ENCODE measurements at regions not wholly inside any gene's neighbourhood (a gene's known extent, or its start where the extent isn't known, plus 50 kb on each side); places are given as distances from the start of the nearest gene placed in this dataset.
"Not testable (repeated sequence)": the region's sequence is repeated elsewhere in the genome, so short reads cannot be mapped to it uniquely, and the experiment has no call there.

DNA sequence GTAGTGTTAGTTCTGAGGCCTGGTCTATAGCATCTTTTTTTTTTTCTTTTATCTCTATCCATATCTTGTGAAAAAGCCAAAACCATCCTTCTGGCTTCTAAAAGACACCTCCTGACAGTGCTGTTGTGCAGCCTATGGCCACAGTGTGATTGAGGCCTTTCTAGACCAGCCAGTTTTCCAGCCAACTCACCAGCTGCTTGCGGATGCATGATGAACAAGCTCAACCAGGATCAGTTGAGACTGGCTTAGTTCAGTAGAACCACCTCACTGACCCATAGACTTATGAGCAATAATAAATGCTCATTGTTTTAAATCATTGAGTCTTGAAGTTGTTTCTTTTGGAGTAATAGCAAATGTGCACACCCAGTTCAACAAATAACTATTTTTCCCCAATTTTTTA, 296.9 kb downstream of the FAM170A start:
- H3K9me3 ChIP-seq: no peaks in the 10 kb centered on the region
- H3K4me3 ChIP-seq: no peak overlapping the region
- H3K27me3 ChIP-seq: no peaks in the 10 kb centered on the region
- no peaks in the 10 kb centered on the region for H3K36me3 ChIP-seq
- no peak for DNase-seq

DNA sequence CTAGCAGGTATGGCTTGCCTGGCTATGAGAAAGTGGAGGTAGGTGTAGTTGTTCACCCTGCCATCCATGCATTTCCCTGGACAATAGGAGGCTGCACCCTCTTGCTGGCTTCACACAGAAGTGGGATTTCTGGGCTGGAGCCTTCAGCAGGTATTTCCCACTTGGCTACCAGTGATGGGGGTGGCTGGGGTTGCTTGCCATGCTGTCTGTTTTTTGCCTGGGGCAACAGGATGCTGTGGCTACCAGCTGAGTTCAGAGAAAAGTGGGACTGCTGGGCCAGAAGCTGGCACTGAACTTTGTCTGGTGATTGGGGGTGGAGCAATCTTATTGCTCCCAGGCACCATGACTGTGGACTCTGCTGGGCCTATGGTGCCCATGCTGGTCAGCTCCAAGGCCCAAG, 299.6 kb downstream of the FAM170A start:
- Histone ChIP-seq H3K27me3 (no peaks in the 10 kb centered on the region), H3K36me3 (no peaks in the 10 kb centered on the region), H3K9me3 (no peaks in the 10 kb centered on the region), H3K4me3 (no peak overlapping the region)
- DNase-seq: no peak

DNA sequence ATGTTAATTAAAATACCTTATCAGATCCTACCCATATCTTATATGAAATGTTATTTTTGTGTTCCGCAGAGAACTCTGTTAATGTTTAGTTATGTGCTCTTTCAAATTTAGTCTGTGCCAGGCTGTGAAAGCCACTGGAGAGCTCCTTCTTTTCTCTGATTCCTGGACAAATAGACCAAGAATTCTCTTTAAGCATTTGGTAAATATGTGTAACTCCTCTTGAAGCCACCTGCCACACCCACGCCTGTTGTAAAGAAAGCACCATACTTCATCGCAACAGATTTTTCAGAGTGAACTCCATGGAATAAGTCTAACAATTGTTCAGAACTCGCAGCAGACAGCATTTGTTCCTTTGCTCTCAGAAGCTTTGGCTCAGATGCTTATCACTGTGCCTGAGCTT, 301.1 kb downstream of the FAM170A start:
- no peak for DNase-seq
- Histone ChIP-seq H3K4me3 (no peak overlapping the region), H3K9me3 (no peaks in the 10 kb centered on the region), H3K36me3 (no peaks in the 10 kb centered on the region), H3K27me3 (no peaks in the 10 kb centered on the region)

DNA sequence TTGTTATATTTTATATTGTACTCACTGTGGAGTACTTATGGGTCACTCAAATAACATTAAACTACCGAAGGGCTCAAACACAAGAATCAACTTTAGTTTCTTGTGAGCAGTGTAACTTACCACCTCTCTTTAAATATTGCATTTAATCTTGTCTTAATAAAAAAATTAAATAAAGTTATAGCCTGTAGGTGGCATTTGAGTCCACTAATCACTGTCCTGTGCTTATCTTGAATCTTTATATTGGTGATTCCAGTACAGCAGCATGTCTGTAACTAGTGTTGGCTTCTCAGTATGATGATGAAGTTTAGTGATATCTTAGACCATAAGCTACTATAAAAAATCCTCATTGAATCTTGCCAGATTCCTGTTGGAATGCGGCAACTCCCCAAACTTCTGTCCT, 313.8 kb downstream of the FAM170A start:
- no peak for DNase-seq
- no peak overlapping the region for H3K4me3 ChIP-seq
- no peaks in the 10 kb centered on the region for H3K27me3 ChIP-seq
- no peaks in the 10 kb centered on the region for H3K36me3 ChIP-seq
- no peaks in the 10 kb centered on the region for H3K9me3 ChIP-seq

DNA sequence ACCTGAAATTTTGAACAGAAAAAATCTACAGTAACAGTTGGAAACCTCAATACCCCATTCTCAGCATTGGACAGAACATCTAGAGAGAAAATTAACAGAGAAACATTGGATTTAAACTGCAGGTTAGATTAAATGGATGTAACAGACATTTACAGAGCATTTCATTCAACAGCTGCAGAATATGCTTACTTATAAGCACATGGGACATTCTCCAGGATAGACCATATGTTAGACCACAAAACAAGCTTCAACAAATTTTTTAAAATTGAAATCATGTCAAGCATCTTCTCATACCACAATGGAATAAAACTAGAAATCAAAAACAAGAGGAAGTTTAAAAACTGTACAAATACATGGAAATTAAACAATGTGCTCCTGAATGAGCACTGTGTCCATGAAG, 316.3 kb downstream of the FAM170A start:
- H3K9me3 ChIP-seq: no peaks in the 10 kb centered on the region
- no peaks in the 10 kb centered on the region for H3K36me3 ChIP-seq
- no peaks in the 10 kb centered on the region for H3K27me3 ChIP-seq
- DNase-seq: no peak
- H3K4me3 ChIP-seq: no peak overlapping the region

DNA sequence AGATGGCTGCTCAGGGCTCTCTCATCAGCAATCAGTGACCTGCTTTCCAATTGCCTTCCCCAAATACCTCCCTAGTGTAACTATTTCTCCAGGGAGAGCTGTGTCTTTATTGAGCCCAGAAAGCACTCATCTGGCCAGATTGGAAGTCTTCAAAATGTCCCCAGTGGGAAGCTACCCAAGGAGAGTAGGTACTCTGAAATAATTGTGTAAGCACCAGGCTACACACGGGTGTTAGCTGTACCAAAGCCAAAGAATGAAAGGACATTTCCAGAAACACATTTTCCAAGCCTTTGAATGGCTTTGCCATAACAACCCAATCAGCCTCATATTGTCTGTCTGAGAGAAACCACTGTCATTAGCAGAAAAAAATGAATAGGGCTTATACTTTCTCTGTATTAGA, 318.8 kb downstream of the FAM170A start:
- Histone ChIP-seq H3K27me3 (no peaks in the 10 kb centered on the region), H3K9me3 (no peaks in the 10 kb centered on the region), H3K36me3 (no peaks in the 10 kb centered on the region), H3K4me3 (no peak overlapping the region)
- no peak for DNase-seq

DNA sequence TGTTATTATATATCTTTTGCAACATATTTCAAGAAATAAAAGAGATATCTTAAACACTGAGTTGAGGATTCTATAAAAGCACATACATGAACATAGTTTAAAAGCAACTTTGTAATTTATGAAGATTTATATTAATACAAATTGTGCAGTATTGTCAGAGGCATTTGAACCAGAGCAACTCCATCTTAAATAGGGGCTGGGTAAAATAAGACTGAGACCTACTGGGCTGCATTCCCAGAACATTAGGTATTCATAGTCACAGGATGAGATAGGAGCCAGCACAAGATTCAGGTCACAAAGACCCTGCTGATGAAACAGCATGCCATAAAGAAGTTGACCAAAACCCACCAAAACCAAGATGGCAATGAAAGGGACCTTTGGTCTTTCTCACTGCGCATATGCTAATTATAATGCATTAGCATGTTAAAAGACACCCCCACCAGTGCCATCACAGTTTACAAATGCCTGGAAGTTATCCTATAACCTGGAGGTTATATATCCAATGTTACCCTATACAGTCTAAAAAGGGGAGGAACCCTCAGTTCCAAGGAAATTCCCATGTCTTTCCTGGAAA, 320.2 kb downstream of the FAM170A start:
- Histone ChIP-seq H3K36me3 (no peaks in the 10 kb centered on the region), H3K27me3 (no peaks in the 10 kb centered on the region), H3K4me3 (no peak overlapping the region), H3K9me3 (no peaks in the 10 kb centered on the region)
- DNase-seq: no peak

DNA sequence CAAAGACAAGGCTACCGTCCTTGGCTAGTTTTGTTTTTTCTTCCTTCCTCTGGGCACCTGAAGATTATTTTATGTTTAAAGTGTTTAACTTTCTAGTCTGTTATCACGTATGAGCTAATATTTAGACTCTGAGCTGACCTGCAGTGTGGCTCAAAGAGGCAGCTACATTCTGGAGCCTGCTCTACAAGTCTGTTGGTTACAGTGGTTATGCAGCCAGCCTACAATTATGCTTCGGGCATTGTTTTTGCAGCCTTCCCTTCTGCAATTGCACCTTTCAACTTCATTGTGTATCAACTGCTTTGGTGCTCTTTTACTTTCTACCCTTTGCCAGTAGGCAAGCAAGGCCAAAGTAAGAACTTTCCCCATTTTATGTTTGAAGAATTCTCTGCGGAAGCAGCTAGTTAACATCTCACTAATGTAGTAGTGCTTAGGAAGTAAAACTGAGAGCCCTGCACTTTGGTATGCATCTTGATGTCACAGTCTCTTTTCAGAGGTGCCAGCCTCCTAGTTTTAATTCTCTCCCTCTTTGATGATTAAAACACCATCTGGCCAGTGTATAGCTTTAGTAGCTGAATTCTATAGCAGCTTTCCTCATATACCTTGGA, 322.1 kb downstream of the FAM170A start:
- H3K9me3 ChIP-seq: no peaks in the 10 kb centered on the region
- no peak for DNase-seq
- H3K27me3 ChIP-seq: no peaks in the 10 kb centered on the region
- no peak overlapping the region for H3K4me3 ChIP-seq
- no peaks in the 10 kb centered on the region for H3K36me3 ChIP-seq

DNA sequence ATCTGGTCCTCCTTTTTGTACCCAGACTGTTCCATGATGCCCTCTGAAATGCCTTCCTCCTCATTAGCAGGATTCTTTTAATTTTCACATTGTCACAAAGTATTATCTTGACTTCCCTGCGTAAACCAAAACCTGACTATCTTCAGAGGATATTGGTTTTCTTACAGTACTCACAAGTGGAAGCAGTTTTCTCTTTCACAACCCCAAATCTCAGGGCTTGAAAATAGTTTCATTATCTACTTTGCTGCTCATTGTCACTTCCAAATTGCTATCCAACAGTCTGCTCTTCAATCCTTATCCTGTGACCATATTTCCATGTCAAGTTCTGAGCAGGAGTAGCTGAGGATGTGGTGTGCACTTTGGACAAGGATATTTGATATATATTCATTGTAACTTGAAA, 324.1 kb downstream of the FAM170A start:
- no peaks in the 10 kb centered on the region for H3K36me3 ChIP-seq
- no peaks in the 10 kb centered on the region for H3K9me3 ChIP-seq
- H3K4me3 ChIP-seq: no peak overlapping the region
- no peaks in the 10 kb centered on the region for H3K27me3 ChIP-seq
- DNase-seq: no peak

DNA sequence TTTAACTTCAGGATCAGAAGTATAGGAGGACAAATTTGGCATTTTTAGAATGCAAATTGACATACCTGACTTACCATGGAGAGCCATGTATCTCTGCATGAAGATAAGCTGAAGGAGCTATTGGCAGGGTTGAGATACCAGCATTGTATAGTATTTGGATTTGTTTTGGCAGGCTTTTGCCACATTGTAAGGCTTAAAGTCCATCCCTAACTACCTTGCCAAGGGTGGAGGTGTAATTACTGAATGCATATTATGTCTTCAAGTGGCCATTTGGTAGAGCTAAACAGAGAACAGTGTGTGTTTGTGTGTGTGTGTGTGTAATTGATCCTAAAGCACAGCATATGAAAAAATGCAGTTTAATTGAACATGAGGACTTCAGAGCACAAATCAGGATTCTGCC, 324.7 kb downstream of the FAM170A start:
- Histone ChIP-seq H3K27me3 (no peaks in the 10 kb centered on the region), H3K9me3 (no peaks in the 10 kb centered on the region), H3K36me3 (no peaks in the 10 kb centered on the region), H3K4me3 (no peak overlapping the region)
- no peak for DNase-seq

DNA sequence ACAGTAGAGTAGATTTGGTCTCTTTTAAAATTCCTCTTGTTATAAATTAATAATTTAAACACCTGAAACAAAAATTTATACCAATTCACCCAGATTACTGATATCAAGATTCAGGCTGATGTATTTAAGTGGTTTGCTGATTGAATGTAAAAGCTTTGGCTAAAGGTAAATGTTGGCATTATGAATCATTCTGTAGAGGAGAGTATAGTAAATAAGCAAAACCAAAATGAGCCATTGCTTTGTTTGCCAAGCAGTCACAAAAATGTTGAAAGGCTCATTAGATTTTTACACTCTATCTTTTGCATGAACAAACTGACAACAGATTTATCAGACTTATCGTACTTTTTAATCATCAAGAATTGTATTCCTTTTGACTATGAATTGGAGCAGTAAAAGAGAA, 332.6 kb downstream of the FAM170A start:
- DNase-seq: no peak
- Histone ChIP-seq H3K27me3 (no peaks in the 10 kb centered on the region), H3K9me3 (no peaks in the 10 kb centered on the region), H3K4me3 (no peak overlapping the region), H3K36me3 (no peaks in the 10 kb centered on the region)

DNA sequence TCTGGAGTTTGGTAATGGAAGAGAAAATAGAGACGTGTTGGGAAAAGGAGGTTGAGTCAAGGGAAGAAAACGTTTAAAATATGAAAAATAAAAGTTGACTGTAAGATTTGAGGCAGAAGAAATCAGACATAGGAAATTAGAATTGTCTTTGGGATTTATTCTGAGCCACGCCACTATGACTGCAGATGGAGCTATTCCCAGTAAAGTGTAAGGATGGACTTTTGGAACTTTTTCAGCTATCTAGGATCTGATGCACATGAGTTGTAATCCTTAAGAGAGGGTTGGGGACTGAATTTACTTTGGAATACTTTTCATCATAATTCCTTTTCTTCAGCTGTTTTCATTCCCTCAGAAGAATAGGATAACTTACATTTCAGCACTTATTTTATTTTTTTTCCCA, 336.7 kb downstream of the FAM170A start:
- H3K4me3 ChIP-seq: no peak overlapping the region
- no peaks in the 10 kb centered on the region for H3K9me3 ChIP-seq
- H3K27me3 ChIP-seq: no peaks in the 10 kb centered on the region; the same call in 1 of the 2 replicates
- no peaks in the 10 kb centered on the region for H3K36me3 ChIP-seq
- DNase-seq: no peak

DNA sequence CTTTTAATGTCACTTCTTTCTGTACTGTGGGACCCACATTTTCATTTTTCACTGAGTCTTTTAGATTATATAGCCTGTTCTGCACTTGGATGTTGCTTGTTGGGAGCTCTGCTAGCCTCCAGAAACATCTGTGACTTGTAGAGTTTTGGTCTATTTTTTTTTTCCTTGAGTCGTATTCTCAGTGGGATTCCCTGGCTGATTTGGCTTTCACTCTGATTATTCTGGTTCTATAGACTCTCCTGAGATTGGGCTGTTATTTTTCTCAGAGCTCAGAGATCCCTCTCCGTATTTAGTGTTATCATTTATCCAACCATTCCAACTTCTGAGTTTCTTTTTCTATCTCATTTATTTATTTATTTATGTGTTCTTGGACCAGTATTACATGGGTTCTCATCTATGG, 339.3 kb downstream of the FAM170A start:
- no peak for DNase-seq
- no peak overlapping the region for H3K4me3 ChIP-seq
- no peaks in the 10 kb centered on the region; the same call in 1 of the 2 replicates for H3K27me3 ChIP-seq
- H3K36me3 ChIP-seq: no peaks in the 10 kb centered on the region
- no peaks in the 10 kb centered on the region for H3K9me3 ChIP-seq

DNA sequence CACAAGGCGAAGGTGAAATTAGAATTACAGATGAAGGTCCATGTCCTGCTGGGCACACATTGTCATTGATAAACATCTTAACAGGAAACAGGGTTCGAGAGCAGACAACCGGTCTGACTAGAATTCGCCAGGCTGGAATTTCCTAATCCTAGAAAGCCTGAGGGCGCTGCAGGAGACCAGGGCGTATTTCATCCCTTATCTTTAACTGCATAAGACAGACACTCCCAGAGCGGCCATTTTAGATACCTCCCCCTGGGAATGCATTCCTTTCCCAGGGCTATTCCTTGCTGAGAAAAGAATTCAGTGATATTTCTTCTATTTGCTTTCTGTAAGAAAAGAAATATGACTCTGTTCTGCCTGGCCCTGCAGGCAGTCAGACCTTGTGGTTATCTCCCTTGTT, 357.7 kb downstream of the FAM170A start:
- H3K36me3 ChIP-seq, H3K27me3 ChIP-seq, H3K9me3 ChIP-seq, H3K4me3 ChIP-seq: not testable (repeated sequence)
- DNase-seq: peak; percentile 1

DNA sequence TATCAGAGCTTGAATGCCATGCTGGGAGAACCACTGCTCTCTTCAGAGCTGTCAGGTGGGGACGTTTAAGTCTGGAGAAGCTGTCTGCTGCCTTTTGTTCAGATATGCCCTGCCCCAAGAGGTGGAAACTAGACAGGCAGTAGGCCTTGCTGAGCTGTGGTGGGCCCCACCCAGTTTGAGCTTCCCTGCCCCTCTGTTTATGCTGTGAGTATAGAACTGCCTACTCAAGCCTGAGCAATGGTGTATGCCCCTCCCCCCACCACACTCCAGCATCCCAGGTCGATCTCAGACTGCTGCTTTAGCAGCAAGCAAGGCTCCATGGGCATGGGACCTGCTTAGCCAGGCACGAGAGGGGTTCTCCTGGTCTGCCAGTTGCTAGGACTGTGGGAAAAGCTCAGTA, 362.3 kb downstream of the FAM170A start:
- H3K27me3 ChIP-seq: peaks cover 3% of the 10 kb centered on the region
- no peak for DNase-seq
- H3K4me3 ChIP-seq: no peak overlapping the region
- no peaks in the 10 kb centered on the region for H3K36me3 ChIP-seq
- no peaks in the 10 kb centered on the region; the same call in 1 of the 2 replicates for H3K9me3 ChIP-seq

DNA sequence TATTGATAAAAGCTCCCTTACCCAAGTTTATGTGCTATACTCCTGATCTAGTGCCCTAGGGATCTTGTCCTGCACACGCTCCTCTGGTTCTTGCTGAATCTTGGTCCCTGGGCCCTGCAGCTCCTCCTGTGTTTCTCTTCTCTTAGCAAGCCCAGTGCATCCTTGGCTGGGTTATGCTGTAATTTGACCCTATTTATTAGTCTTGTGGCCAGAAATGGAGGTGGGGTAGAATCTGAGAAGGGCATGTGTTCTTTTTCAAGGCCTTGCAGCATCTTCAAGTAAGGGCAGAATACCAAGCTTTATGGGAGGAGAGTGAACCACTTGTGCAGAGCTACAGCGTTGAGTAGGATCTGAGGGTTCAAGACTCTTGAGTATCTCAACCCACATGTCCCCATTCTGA, 366.8 kb downstream of the FAM170A start:
- no peak for DNase-seq
- Histone ChIP-seq H3K36me3 (no peaks in the 10 kb centered on the region), H3K4me3 (no peak overlapping the region), H3K27me3 (peaks cover 3% of the 10 kb centered on the region), H3K9me3 (no peaks in the 10 kb centered on the region)

DNA sequence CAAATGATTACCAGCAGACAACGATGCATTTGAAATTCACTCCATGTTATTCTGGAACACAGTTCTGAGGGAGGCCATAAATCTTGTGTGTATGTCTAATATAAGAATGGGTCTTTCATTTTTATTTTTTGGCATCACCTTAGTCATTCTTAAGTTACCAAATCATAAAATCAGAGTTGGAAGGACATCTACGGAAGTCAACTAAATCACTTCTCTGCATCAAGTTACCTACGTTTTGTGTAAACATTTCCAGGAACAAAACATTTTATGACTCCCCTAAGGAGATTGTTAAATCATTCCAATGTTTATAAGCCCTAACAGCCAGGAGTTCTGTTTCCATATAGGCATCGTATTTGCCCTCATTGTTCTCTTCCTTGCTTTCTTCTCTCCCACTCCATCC, 378.2 kb downstream of the FAM170A start:
- H3K4me3 ChIP-seq: no peak overlapping the region
- no peak for DNase-seq
- H3K27me3 ChIP-seq: no peaks in the 10 kb centered on the region
- no peaks in the 10 kb centered on the region for H3K36me3 ChIP-seq
- H3K9me3 ChIP-seq: no peaks in the 10 kb centered on the region

DNA sequence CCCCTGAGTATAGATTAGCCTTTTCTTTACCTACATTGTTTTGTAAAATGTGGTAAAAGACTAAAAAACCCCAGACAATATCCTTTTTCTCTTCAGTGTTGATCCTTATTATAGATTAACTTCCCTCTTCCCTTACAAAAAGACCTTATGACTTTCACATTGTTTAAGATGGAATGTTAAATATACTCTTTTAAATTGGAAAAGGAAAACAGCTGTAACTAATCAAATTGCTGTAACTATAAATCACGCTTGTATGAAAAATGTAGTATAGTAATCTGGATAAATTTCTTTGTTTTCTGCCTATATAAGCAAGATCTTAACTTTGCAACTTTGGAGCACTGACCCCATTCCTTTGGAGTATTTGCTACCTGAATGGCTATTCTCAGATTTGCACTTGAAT, 383.1 kb downstream of the FAM170A start:
- Histone ChIP-seq H3K36me3 (no peaks in the 10 kb centered on the region), H3K4me3 (no peak overlapping the region)

DNA sequence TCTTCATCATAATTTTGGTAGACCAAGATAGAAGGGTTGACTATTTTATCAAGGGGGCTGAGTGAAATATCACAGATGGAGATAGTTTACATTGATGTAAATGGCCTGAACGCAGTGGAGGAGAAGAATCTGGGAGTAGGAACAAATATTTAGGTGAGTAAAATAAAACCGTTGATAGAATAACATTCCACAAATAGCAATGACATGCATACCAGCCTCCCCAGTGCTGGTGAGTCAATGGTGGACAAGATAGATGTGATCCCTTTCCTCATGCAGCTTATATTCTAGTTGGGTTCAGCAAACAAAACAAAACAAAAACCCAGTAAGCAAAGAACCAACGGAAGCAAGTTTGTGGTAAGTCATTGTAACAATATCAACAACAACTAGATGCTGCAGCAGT, 385.2 kb downstream of the FAM170A start:
- no peaks in the 10 kb centered on the region for H3K36me3 ChIP-seq
- DNase-seq: no peak
- H3K9me3 ChIP-seq: no peaks in the 10 kb centered on the region
- no peak overlapping the region for H3K4me3 ChIP-seq
- H3K27me3 ChIP-seq: no peaks in the 10 kb centered on the region

More for the DNA sequence above, 383.1 kb downstream of the FAM170A start:
- no peaks in the 10 kb centered on the region for H3K9me3 ChIP-seq
- no peak for DNase-seq
- no peaks in the 10 kb centered on the region for H3K27me3 ChIP-seq

Data from MG63 (cell line).